AG10803 (cell line): ENCODE measurements at regions not wholly inside any gene's neighbourhood (a gene's known extent, or its start where the extent isn't known, plus 50 kb on each side); places are given as distances from the start of the nearest gene placed in this dataset.

Experiments used
- DNase-seq: peaks from one replicate; pipeline ENCODE4 v3.0.0; 2010; ENCODE audit warnings: low read depth
- H3K4me3 ChIP-seq: 2 replicates; pipeline ENCODE4 v1.5.1; 2011; ENCODE audit warnings: mild to moderate bottlenecking, low read length, control low read depth
- CTCF ChIP-seq: conservative IDR thresholded peaks from 2 replicates; pipeline ENCODE4 v1.5.1; 2011; ENCODE audit warnings: mild to moderate bottlenecking, low read length, control low read depth, inconsistent platforms

GRCh38 chr14:101219896-101220703 lies 316.6 kb upstream of the RTL1 start:
- no peak overlapping the region for H3K4me3 ChIP-seq
- no peak for DNase-seq
- TF ChIP-seq CTCF, result no peak

GRCh38 chr14:101220921-101221510 lies 317.5 kb upstream of the RTL1 start:
- H3K4me3 ChIP-seq, result no peak overlapping the region
- no peak for TF ChIP-seq CTCF
- DNase-seq, result no peak

- DNase-seq, result no peak
- no peak for TF ChIP-seq CTCF
- no peak overlapping the region for H3K4me3 ChIP-seq
Measured at GRCh38 chr14:101221549-101222160, 318.1 kb upstream of the RTL1 start.

- no peak overlapping the region for H3K4me3 ChIP-seq
- TF ChIP-seq CTCF, result no peak
- DNase-seq, result no peak
Measured at GRCh38 chr14:101222362-101223070, 319.0 kb upstream of the RTL1 start.

- no peak for TF ChIP-seq CTCF
- H3K4me3 ChIP-seq, result no peak overlapping the region
- DNase-seq, result no peak
Measured at GRCh38 chr14:101223127-101223526, 319.6 kb upstream of the RTL1 start.

- DNase-seq, result no peak
- TF ChIP-seq CTCF, result no peak
- H3K4me3 ChIP-seq, result no peak overlapping the region
Measured at GRCh38 chr14:101223561-101224162, 320.1 kb upstream of the RTL1 start.
